ENCODE measurements at regions not wholly inside any gene's neighbourhood (a gene's known extent, or its start where the extent isn't known, plus 50 kb on each side); places are given as distances from the start of the nearest gene placed in this dataset.

GRCh38 chr4:187064033-187064432 is 340.4 kb upstream of the FAT1 start:
- ChIA-PET CTCF (no interaction called here), POLR2A (ENCODE audit: low non-redundant PET) (no interaction called here)
- TF ChIP-seq CTCF (conservative IDR thresholded peaks at IDR 0.05; ENCODE audit: low read depth, low read length) (no peak), EZH2 (IDR thresholded peaks at IDR 0.05; ENCODE audit: borderline replicate concordance, low read depth, low read length, poor library complexity, severe bottlenecking) (no peak)
- H3K4me1 ChIP-seq (ENCODE audit: insufficient read depth, low read length, poor library complexity, severe bottlenecking): no peaks in the 10 kb centered on the region
- no peak for DNase-seq (ENCODE audit: low spot score)
- no TSS peak for BruUV-seq (replicated peaks)
- H3K9me3 ChIP-seq (ENCODE audit: low read depth, low read length, poor library complexity, severe bottlenecking): no peaks in the 10 kb centered on the region
- H3K27me3 ChIP-seq (replicated peaks; ENCODE audit: insufficient read depth, low read depth, low read length, poor library complexity): peaks cover 71% of the 10 kb centered on the region
- no peak overlapping the region for H3K27ac ChIP-seq (ENCODE audit: low read depth, low read length, poor library complexity, severe bottlenecking)
- H3K4me3 ChIP-seq (ENCODE audit: low read depth, low read length, poor library complexity, severe bottlenecking): no peak overlapping the region
- H3K36me3 ChIP-seq (ENCODE audit: insufficient read depth, low read length, poor library complexity, severe bottlenecking): no peaks in the 10 kb centered on the region
- intact Hi-C loops (cut with micrococcal nuclease; ENCODE audit: unreplicated experiment): no loop called here

- BruUV-seq (replicated peaks): no TSS peak
- Histone ChIP-seq H3K27ac (ENCODE audit: low read depth, low read length, poor library complexity, severe bottlenecking) (no peak overlapping the region), H3K36me3 (ENCODE audit: insufficient read depth, low read length, poor library complexity, severe bottlenecking) (no peaks in the 10 kb centered on the region), H3K9me3 (ENCODE audit: low read depth, low read length, poor library complexity, severe bottlenecking) (no peaks in the 10 kb centered on the region), H3K4me1 (ENCODE audit: insufficient read depth, low read length, poor library complexity, severe bottlenecking) (no peaks in the 10 kb centered on the region), H3K27me3 (replicated peaks; ENCODE audit: insufficient read depth, low read depth, low read length, poor library complexity) (peaks cover 77% of the 10 kb centered on the region), H3K4me3 (ENCODE audit: low read depth, low read length, poor library complexity, severe bottlenecking) (no peak overlapping the region)
- no peak for DNase-seq (ENCODE audit: low spot score)
- POLR2A ChIA-PET (ENCODE audit: low non-redundant PET): no interaction called here
- intact Hi-C loops (cut with micrococcal nuclease; ENCODE audit: unreplicated experiment): no loop called here
- TF ChIP-seq CTCF (conservative IDR thresholded peaks at IDR 0.05; ENCODE audit: low read depth, low read length): no peak
- TF ChIP-seq EZH2 (IDR thresholded peaks at IDR 0.05; ENCODE audit: borderline replicate concordance, low read depth, low read length, poor library complexity, severe bottlenecking): no peak
- CTCF ChIA-PET: no interaction called here
Measured at GRCh38 chr4:187065396-187065795, 341.7 kb upstream of the FAT1 start.

GRCh38 chr4:187065806-187066205 is 342.1 kb upstream of the FAT1 start:
- H3K27ac ChIP-seq (ENCODE audit: low read depth, low read length, poor library complexity, severe bottlenecking): no peak overlapping the region
- DNase-seq (ENCODE audit: low spot score): no peak
- no peaks in the 10 kb centered on the region for H3K36me3 ChIP-seq (ENCODE audit: insufficient read depth, low read length, poor library complexity, severe bottlenecking)
- POLR2A ChIA-PET (ENCODE audit: low non-redundant PET): no interaction called here
- intact Hi-C loops (cut with micrococcal nuclease; ENCODE audit: unreplicated experiment): no loop called here
- BruUV-seq (replicated peaks): no TSS peak
- TF ChIP-seq CTCF (conservative IDR thresholded peaks at IDR 0.05; ENCODE audit: low read depth, low read length): no peak
- TF ChIP-seq EZH2 (IDR thresholded peaks at IDR 0.05; ENCODE audit: borderline replicate concordance, low read depth, low read length, poor library complexity, severe bottlenecking): no peak
- H3K27me3 ChIP-seq (replicated peaks; ENCODE audit: insufficient read depth, low read depth, low read length, poor library complexity): peaks cover 78% of the 10 kb centered on the region
- CTCF ChIA-PET: no interaction called here
- H3K9me3 ChIP-seq (ENCODE audit: low read depth, low read length, poor library complexity, severe bottlenecking): no peaks in the 10 kb centered on the region
- no peaks in the 10 kb centered on the region for H3K4me1 ChIP-seq (ENCODE audit: insufficient read depth, low read length, poor library complexity, severe bottlenecking)
- H3K4me3 ChIP-seq (ENCODE audit: low read depth, low read length, poor library complexity, severe bottlenecking): no peak overlapping the region

All from A673 (cell line).